IMR-90 (cell line): ENCODE measurements at regions not wholly inside any gene's neighbourhood (a gene's known extent, or its start where the extent isn't known, plus 50 kb on each side); places are given as distances from the start of the nearest gene placed in this dataset.

Source experiments
- ATAC-seq: fragments of 200-7000 bp; cut with Tn5 transposase; 2 replicates; pipeline ENCODE4 v1.9.1; 2020; ENCODE audit warnings: low read depth, mild to moderate bottlenecking, moderate library complexity
- BruUV-seq: library from RNA; stranded (reverse); fragments of 400-500 nt; replicated peaks from 2 replicates; lab custom pipeline; 2021; lab: Mats Ljungman, UMichigan
- CTCF ChIA-PET: fragments of 300-600 bp; formaldehyde crosslinking; extraction: SDS; loops from one replicate; lab custom pipeline; 2021; ENCODE audit warnings: antibody characterized with exemption; lab: Yijun Ruan, JAX
- POLR2A ChIA-PET: fragments of 300-600 bp; sonication (Branson Sonifier 250); formaldehyde crosslinking; loops from one replicate; lab custom pipeline; 2022; ENCODE audit warnings: antibody characterized with exemption; ENCODE audit not compliant: unreplicated experiment; lab: Charles Lee
- DNase-seq: peaks from one replicate; pipeline ENCODE4 v3.0.0; 2013
- H2AFZ ChIP-seq: replicated peaks from 2 replicates; pipeline ENCODE3; 2013; ENCODE audit warnings: low read length, mild to moderate bottlenecking; ENCODE audit not compliant: poor library complexity
- H2AK5ac ChIP-seq: 2 replicates; pipeline ENCODE4 v1.6.1; 2013; ENCODE audit warnings: low read depth, low read length, inconsistent platforms
- H2AK9ac ChIP-seq: replicated peaks from 2 replicates; pipeline ENCODE3; 2013; ENCODE audit warnings: mild to moderate bottlenecking, low read depth, low read length, moderate library complexity; ENCODE audit not compliant: poor library complexity
- H2BK120ac ChIP-seq: 2 replicates; pipeline ENCODE4 v1.6.1; 2013; ENCODE audit warnings: low read depth, low read length, inconsistent platforms
- H2BK15ac ChIP-seq: 3 replicates; pipeline ENCODE4 v1.6.1; 2013; ENCODE audit warnings: low read depth, low read length, inconsistent platforms
- H2BK20ac ChIP-seq: 2 replicates; pipeline ENCODE4 v1.6.1; 2013; ENCODE audit warnings: low read depth, mild to moderate bottlenecking, inconsistent platforms, low read length, moderate library complexity
- H2BK5ac ChIP-seq: 2 replicates; pipeline ENCODE4 v1.6.1; 2013; ENCODE audit warnings: mild to moderate bottlenecking, low read depth, low read length, inconsistent platforms; ENCODE audit not compliant: poor library complexity, severe bottlenecking
- H3K14ac ChIP-seq: replicated peaks from 2 replicates; pipeline ENCODE4 v1.6.1; 2013; ENCODE audit warnings: low read depth, low read length, inconsistent platforms
- H3K18ac ChIP-seq: 2 replicates; pipeline ENCODE4 v1.6.1; 2013; ENCODE audit warnings: low read depth, low read length, control low read depth
- H3K23ac ChIP-seq: 2 replicates; pipeline ENCODE4 v1.6.1; 2013; ENCODE audit warnings: low read depth, low read length, inconsistent platforms
- H3K27ac ChIP-seq: 2 replicates; pipeline ENCODE4 v1.5.1; 2013; ENCODE audit warnings: mild to moderate bottlenecking, control low read depth, low read length; ENCODE audit not compliant: insufficient read depth
- H3K27me3 ChIP-seq: 2 replicates; pipeline ENCODE4 v1.6.1; 2013; ENCODE audit warnings: low read length; ENCODE audit not compliant: control insufficient read depth, insufficient read depth
- H3K36me3 ChIP-seq: 2 replicates; pipeline ENCODE4 v1.6.1; 2013; ENCODE audit warnings: low read length, mixed read lengths; ENCODE audit not compliant: control insufficient read depth, insufficient read depth
- H3K4ac ChIP-seq: 2 replicates; pipeline ENCODE4 v1.6.1; 2013; ENCODE audit warnings: low read depth, low read length, inconsistent platforms
- H3K4me1 ChIP-seq: 2 replicates; pipeline ENCODE4 v1.6.1; 2013; ENCODE audit warnings: low read length, mixed read lengths; ENCODE audit not compliant: control insufficient read depth, insufficient read depth
- H3K4me2 ChIP-seq: 2 replicates; pipeline ENCODE4 v1.6.1; 2013; ENCODE audit warnings: low read depth, mild to moderate bottlenecking, control low read depth, low read length, moderate library complexity
- H3K4me3 ChIP-seq: 2 replicates; pipeline ENCODE4 v1.5.1; 2013; ENCODE audit warnings: low read depth, mild to moderate bottlenecking, control low read depth, low read length, moderate library complexity; ENCODE audit not compliant: insufficient read depth
- H3K56ac ChIP-seq: 2 replicates; pipeline ENCODE4 v1.6.1; 2013; ENCODE audit warnings: low read length, inconsistent platforms; ENCODE audit not compliant: insufficient read depth; ENCODE audit errors: extremely low read depth
- H3K79me1 ChIP-seq, 2 experiments: 2 replicates each; pipeline ENCODE4 v1.6.1; 2013; ENCODE audit warnings: low read length in 2 of 2, inconsistent platforms in 1 of 2, low read depth in 1 of 2
- H3K9ac ChIP-seq: 2 replicates; pipeline ENCODE4 v1.6.1; 2013; ENCODE audit warnings: low read depth, low read length, control low read depth
- H3K9me1 ChIP-seq: 2 replicates; pipeline ENCODE4 v1.6.1; 2013; ENCODE audit warnings: low read length, inconsistent platforms; ENCODE audit not compliant: insufficient read depth
- H3K9me3 ChIP-seq: 2 replicates; pipeline ENCODE4 v1.6.1; 2013; ENCODE audit warnings: low read length; ENCODE audit not compliant: control insufficient read depth, insufficient read depth
- H4K20me1 ChIP-seq: 2 replicates; pipeline ENCODE4 v1.6.1; 2013; ENCODE audit warnings: low read length, inconsistent platforms; ENCODE audit not compliant: insufficient read depth
- H4K5ac ChIP-seq: 2 replicates; pipeline ENCODE4 v1.6.1; 2013; ENCODE audit warnings: mild to moderate bottlenecking, low read depth, low read length, control low read depth
- H4K8ac ChIP-seq, 2 experiments: 2 replicates each; pipeline ENCODE4 v1.6.1; 2013; ENCODE audit warnings: low read depth in 2 of 2, low read length in 2 of 2, control low read depth in 1 of 2, inconsistent platforms in 1 of 2
- H4K91ac ChIP-seq: 2 replicates; pipeline ENCODE4 v1.6.1; 2013; ENCODE audit warnings: low read depth, low read length, inconsistent platforms; ENCODE audit not compliant: insufficient read depth
- BHLHE40 ChIP-seq: fragments of 150-350 bp; IDR thresholded peaks from 2 replicates; pipeline ENCODE4 v1.6.1; 2016; ENCODE audit warnings: mild to moderate bottlenecking, low read depth, low read length
- CEBPB ChIP-seq: IDR thresholded peaks from 2 replicates; pipeline ENCODE4 v1.6.1; 2012; ENCODE audit warnings: low read depth, low read length, improper control_type of control experiment
- CHD1 ChIP-seq: IDR thresholded peaks from 2 replicates; pipeline ENCODE4 v1.6.1; 2012; ENCODE audit warnings: low read depth, low read length, improper control_type of control experiment
- FOS ChIP-seq: fragments of 150-350 bp; IDR thresholded peaks from 2 replicates; pipeline ENCODE4 v1.6.1; 2016; ENCODE audit warnings: low read depth, low read length
- MAFK ChIP-seq: IDR thresholded peaks from 2 replicates; pipeline ENCODE4 v1.6.1; 2012; ENCODE audit warnings: low read depth, low read length, improper control_type of control experiment
- MAZ ChIP-seq: IDR thresholded peaks from 2 replicates; pipeline ENCODE4 v1.6.1; 2012; ENCODE audit warnings: low read depth, mild to moderate bottlenecking, low read length, improper control_type of control experiment, moderate library complexity, borderline replicate concordance
- MXI1 ChIP-seq: IDR thresholded peaks from 2 replicates; pipeline ENCODE4 v1.6.1; 2012; ENCODE audit warnings: low read depth, mild to moderate bottlenecking, low read length, moderate library complexity, borderline replicate concordance
- NFE2L2 ChIP-seq: fragments of 150-350 bp; IDR thresholded peaks from 2 replicates; pipeline ENCODE4 v1.6.1; 2016; ENCODE audit warnings: low read depth, mild to moderate bottlenecking, low read length
- POLR2A ChIP-seq: IDR thresholded peaks from 2 replicates; pipeline ENCODE4 v1.6.1; 2012; ENCODE audit warnings: mild to moderate bottlenecking, low read depth, low read length
- RAD21 ChIP-seq: IDR thresholded peaks from 2 replicates; pipeline ENCODE4 v1.6.1; 2012; ENCODE audit warnings: low read length, improper control_type of control experiment
- RCOR1 ChIP-seq: IDR thresholded peaks from 2 replicates; pipeline ENCODE4 v1.6.1; 2012; ENCODE audit warnings: mild to moderate bottlenecking, low read length, improper control_type of control experiment; ENCODE audit not compliant: insufficient replicate concordance
- RFX5 ChIP-seq: IDR thresholded peaks from 2 replicates; pipeline ENCODE4 v1.8.0; 2012; ENCODE audit warnings: low read depth, mild to moderate bottlenecking, low read length, moderate library complexity
- SMC3 ChIP-seq: fragments of 150-350 bp; IDR thresholded peaks from 2 replicates; pipeline ENCODE4 v1.6.1; 2016; ENCODE audit warnings: low read depth, mild to moderate bottlenecking, antibody characterized with exemption, low read length, moderate library complexity
- USF2 ChIP-seq: fragments of 150-350 bp; IDR thresholded peaks from 2 replicates; pipeline ENCODE4 v1.6.1; 2017; ENCODE audit warnings: mild to moderate bottlenecking, antibody characterized with exemption, low read length, low read depth
- WGBS, 2 experiments: methylation state at CpG; one replicate each; pipeline versions ENCODE4 v1.1.5 to v1.1.7; 2013; ENCODE audit warnings: missing lambda C conversion rate in 2 of 2; ENCODE audit not compliant: insufficient read length in 1 of 2; ENCODE audit errors: extremely low coverage in 2 of 2; 5-methylcytosine and 5-hydroxymethylcytosine counted together
- dilution Hi-C: fragments of 300-500 bp; cut with HindIII; formaldehyde crosslinking; loops from one replicate; pipeline ENCODE4 v1.14.3; 2018; ENCODE audit warnings: low sequenced_read_pairs; ENCODE audit not compliant: unreplicated experiment
- in situ Hi-C: fragments of 300-500 bp; cut with MboI; formaldehyde crosslinking; loops from 3 replicates; pipeline ENCODE4 v1.14.3; 2019; ENCODE audit warnings: low sequenced_read_pairs, inconsistent platforms, mixed read lengths
- intact Hi-C: fragments of 100-400 bp; cut with micrococcal nuclease; formaldehyde crosslinking; loops from 2 replicates; pipeline ENCODE4 v1.10.0; 2022
- TF ChIP-seq, protein P1 (sequence below): conservative IDR thresholded peaks from 2 replicates; pipeline ENCODE4 v1.5.1; 2012; ENCODE audit warnings: mild to moderate bottlenecking, low read depth, low read length, improper control_type of control experiment
- TF ChIP-seq, protein P2 (sequence below): fragments of 150-350 bp; IDR thresholded peaks from 2 replicates; pipeline ENCODE4 v1.6.1; 2016; ENCODE audit warnings: low read depth, mild to moderate bottlenecking, low read length, moderate library complexity, borderline replicate concordance

DNA sequence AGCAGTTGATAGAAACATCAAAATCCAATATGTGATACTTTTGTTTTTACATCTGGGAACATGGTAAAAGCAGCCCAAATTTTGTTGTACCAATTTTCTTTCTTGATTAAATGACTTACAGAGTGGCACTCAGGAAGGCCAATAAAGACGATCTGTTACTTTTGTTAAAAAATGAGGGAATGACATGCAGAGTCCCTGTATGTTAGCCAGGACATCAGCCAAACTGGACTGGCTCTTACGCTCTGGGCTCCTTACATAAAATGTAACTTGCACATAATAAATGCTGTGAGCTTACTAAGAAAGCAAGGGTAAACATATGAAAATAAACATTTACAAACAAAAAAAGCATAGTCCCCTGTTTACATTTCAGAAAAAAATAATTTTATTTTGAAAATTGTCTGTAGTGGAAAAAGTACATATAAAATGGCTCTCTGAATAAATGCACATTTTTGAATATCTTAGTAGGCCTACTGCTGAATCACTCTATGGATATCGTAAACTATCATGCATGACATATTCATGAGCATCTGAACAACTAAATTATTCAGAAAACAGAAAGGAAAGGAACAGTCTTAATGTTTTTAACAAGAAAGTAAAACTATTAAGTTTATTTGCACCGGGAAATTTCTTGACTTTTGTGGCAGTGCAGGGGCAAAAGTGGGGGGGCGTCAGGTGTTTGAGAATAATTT is 534.5 kb downstream of the KCTD12 start:
- no peak for DNase-seq
- Histone ChIP-seq H3K4me3 (no peak overlapping the region), H2BK15ac (no peak overlapping the region), H3K36me3 (no peaks in the 10 kb centered on the region), H4K8ac (no peak overlapping the region), H3K4me1 (no peaks in the 10 kb centered on the region; the same call in 1 of the 2 replicates), H3K79me1 (no peaks in the 10 kb centered on the region), H2BK20ac (no peak overlapping the region), H3K27me3 (no peaks in the 10 kb centered on the region; the same call in none of the 2 replicates), H3K9me1 (no peaks in the 10 kb centered on the region), H2BK120ac (no peak overlapping the region), H4K20me1 (no peaks in the 10 kb centered on the region), H3K18ac (peak overlapping the region; percentile 25; the same call in 1 of the 2 replicates), H4K5ac (no peak overlapping the region), H4K91ac (no peak overlapping the region), H3K14ac (no peak overlapping the region), H3K27ac (no peak overlapping the region), H2BK5ac (no peak overlapping the region), H3K23ac (no peak overlapping the region), H3K4me2 (no peak overlapping the region), H2AFZ (no peak overlapping the region), H2AK5ac (no peak overlapping the region), H3K9ac (no peak overlapping the region), H3K56ac (no peak overlapping the region), H3K4ac (no peak overlapping the region), H3K9me3 (no peaks in the 10 kb centered on the region), H2AK9ac (no peak overlapping the region)
- in situ Hi-C loops, result no loop called here
- CTCF ChIA-PET, result no interaction called here
- dilution Hi-C loops, result no loop called here
- ATAC-seq, result no peak
- BruUV-seq, result no TSS peak
- intact Hi-C loops, result no loop called here
- TF ChIP-seq POLR2A, result no peak
- no peak for TF ChIP-seq MAZ
- TF ChIP-seq RFX5, result no peak
- no peak for TF ChIP-seq FOS
- no peak for TF ChIP-seq USF2
- TF ChIP-seq RCOR1, result no peak
- TF ChIP-seq NFE2L2, result no peak
- no peak for TF ChIP-seq SMC3
- TF ChIP-seq, protein P1, sequence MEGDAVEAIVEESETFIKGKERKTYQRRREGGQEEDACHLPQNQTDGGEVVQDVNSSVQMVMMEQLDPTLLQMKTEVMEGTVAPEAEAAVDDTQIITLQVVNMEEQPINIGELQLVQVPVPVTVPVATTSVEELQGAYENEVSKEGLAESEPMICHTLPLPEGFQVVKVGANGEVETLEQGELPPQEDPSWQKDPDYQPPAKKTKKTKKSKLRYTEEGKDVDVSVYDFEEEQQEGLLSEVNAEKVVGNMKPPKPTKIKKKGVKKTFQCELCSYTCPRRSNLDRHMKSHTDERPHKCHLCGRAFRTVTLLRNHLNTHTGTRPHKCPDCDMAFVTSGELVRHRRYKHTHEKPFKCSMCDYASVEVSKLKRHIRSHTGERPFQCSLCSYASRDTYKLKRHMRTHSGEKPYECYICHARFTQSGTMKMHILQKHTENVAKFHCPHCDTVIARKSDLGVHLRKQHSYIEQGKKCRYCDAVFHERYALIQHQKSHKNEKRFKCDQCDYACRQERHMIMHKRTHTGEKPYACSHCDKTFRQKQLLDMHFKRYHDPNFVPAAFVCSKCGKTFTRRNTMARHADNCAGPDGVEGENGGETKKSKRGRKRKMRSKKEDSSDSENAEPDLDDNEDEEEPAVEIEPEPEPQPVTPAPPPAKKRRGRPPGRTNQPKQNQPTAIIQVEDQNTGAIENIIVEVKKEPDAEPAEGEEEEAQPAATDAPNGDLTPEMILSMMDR, result no peak
- TF ChIP-seq MAFK, result no peak
- TF ChIP-seq BHLHE40, result no peak
- TF ChIP-seq, protein P2, sequence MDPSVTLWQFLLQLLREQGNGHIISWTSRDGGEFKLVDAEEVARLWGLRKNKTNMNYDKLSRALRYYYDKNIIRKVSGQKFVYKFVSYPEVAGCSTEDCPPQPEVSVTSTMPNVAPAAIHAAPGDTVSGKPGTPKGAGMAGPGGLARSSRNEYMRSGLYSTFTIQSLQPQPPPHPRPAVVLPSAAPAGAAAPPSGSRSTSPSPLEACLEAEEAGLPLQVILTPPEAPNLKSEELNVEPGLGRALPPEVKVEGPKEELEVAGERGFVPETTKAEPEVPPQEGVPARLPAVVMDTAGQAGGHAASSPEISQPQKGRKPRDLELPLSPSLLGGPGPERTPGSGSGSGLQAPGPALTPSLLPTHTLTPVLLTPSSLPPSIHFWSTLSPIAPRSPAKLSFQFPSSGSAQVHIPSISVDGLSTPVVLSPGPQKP, result no peak
- TF ChIP-seq RAD21, result no peak
- no peak for TF ChIP-seq CHD1
- TF ChIP-seq MXI1, result no peak
- TF ChIP-seq CEBPB, result no peak
- no CpG with 5 or more reads among the region's 5 CpGs for WGBS, 2 experiments
- POLR2A ChIA-PET, result no interaction called here
